OCI-M2 (cell line): ENCODE measurements at regions not wholly inside any gene's neighbourhood (a gene's known extent, or its start where the extent isn't known, plus 50 kb on each side); places are given as distances from the start of the nearest gene placed in this dataset.
"Not testable (repeated sequence)": the region's sequence is repeated elsewhere in the genome, so short reads cannot be mapped to it uniquely, and the experiment has no call there.

ENCODE experiments used
- DNase-seq: peaks from one replicate; lab custom pipeline; 2025; ENCODE audit not compliant: unreplicated experiment; lab: John Stamatoyannopoulos, UW

DNA sequence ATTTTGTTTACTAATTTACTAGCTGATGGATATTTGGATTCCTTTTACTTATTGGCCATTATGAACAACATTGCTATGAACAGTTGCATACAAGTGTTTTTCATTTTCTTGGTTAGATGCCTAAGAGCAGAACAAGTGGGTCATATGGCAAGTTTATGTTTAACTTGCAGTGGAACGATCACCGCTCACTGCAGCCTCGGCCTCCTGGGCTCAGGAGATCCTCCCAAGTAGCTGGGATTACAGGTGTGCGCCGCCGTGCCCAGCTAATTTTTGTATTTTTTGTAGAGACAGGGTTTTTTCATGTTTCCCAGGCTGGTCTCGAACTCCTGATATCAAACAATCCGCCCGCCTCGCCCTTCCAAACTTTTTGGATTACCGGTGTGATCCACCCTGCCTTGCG lies 820.5 kb upstream of the TMPRSS15 start:
- DNase-seq = no peak

DNA sequence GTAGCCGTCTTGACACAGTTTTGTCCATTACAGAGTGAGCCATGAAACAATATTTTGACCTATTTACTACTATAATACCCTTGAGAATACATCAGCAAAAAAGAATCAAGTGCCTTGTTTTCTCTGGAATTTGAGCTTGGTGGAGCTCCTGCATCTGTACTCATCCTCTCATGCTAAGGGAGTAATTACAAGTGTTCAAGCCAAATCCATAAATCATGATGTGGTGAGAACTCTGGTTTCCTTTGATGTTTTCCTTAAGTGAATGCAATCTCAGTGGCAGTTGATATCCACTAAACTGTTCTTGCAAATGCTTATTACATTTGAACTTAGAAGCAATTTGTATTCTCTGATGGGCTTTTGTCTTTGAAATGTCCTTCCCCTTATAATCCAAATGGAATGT lies 824.6 kb upstream of the TMPRSS15 start:
- DNase-seq = no peak

- DNase-seq = not testable (repeated sequence)
Measured at GRCh38 chr21:19233841-19234240, 830.3 kb upstream of the TMPRSS15 start.

GRCh38 chr21:19236209-19236608 lies 832.6 kb upstream of the TMPRSS15 start:
- no peak for DNase-seq

- DNase-seq = no peak
Measured at GRCh38 chr21:19237608-19238007, 834.0 kb upstream of the TMPRSS15 start.

DNA sequence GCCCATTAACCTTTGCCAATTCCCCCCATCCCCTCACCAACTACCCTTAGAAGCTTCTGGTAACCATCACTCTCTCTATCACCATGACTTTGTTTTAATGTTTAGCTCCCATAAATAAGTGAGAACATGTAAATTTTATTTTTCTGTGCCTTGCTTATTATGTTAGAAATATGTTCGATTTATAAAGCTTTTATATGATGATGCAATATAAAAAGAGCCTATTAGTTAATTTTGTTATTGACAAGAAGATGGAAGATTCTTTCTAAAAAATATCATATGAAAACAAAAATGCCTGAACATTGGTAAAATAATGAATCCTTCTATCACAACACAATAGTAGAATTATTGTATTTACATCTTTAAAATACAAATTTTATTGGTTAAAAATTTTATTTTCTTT lies 836.1 kb upstream of the TMPRSS15 start:
- no peak for DNase-seq

DNA sequence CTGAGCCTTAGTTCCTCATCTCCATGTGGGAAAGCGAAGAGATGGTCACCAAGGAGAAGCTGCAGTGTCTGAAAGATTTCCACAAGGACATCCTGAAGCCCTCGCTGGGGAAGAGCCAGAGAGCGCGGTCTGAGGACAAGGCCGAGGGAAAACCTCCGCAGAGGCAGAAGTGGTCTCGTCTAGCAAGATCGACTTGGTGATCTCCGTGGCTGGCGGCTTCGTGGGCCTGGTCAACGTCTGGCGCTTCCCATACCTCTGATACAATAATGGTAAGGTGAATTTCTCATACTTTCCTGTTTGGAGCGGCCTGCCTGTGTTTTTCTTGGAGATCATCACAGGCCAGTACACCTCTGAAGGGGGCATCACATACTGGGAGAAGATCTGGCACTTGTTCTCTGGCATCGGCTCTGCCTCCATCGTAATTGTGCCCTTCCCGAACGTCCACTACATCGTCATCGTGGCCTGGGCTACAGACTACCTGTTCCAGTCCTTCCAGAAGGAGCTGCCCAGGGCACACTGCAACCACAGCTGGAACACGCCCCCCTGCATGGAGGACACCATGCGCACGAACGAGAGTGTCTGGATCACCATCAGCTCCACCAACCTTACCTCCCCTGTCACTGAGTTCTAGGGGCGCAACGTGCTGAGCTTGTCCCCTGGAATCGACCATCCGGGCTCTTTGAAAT lies 841.1 kb upstream of the TMPRSS15 start:
- no peak for DNase-seq

- DNase-seq = no peak
Measured at GRCh38 chr21:19245188-19245580, 841.6 kb upstream of the TMPRSS15 start.

DNA sequence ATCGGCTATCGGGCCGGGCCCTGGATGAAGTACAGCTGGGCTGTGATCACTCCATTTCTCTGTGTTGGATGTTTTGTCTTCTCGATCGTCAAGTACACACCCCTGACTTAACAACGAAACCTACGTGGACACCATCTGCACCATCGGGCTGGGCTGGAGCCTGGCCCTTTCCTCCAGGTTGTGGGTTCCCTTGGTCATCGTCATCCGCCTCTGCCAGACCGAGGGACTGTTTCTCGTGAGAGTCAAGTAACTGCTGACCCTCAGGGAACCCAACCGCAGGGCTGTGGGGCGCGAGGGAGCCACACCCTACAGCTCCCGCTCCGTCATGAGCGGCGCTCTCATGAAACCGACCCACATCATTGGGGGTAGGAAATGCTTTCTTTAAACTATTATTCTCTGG lies 842.4 kb upstream of the TMPRSS15 start:
- DNase-seq = no peak

GRCh38 chr21:19256934-19257660 lies 853.5 kb upstream of the TMPRSS15 start:
- no peak for DNase-seq

GRCh38 chr21:19261731-19262376 lies 858.3 kb upstream of the TMPRSS15 start:
- DNase-seq = no peak

DNA sequence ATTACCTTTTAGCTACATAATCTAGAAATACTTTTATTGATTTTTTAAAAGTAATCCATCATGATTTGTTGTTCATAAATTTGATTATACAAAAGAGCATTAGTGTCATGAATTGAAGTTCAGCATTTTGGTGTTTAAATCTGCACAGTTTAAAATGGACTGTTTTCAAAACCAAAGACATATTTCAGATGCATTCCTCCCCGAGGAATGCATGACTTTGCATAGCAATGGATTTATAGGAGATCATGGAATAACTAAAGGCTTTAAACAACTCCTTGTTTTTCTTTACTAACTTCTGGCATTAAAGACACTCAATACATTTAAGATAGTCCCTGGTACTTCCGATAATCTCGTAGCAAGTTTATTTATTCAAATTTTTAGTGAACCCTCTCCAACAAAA lies 863.1 kb upstream of the TMPRSS15 start:
- no peak for DNase-seq

DNA sequence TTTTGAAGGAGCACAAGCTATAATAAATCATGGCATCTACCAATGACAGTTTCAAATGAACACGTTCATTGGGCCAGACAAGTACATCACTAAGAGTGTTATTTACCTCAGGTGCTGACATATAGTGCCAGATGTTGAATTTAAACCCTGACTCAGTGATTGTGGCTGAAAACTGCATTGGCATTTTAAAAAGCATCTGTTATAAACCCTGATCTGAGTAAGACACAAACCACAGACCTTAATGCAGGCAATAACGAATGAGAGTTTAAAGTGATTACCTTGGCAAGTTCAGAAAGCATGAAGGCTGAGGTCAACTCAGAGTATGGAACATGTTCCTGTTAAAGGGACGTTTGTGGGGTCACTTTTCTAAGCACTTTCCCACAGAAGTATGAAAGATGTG lies 865.1 kb upstream of the TMPRSS15 start:
- DNase-seq = no peak

DNA sequence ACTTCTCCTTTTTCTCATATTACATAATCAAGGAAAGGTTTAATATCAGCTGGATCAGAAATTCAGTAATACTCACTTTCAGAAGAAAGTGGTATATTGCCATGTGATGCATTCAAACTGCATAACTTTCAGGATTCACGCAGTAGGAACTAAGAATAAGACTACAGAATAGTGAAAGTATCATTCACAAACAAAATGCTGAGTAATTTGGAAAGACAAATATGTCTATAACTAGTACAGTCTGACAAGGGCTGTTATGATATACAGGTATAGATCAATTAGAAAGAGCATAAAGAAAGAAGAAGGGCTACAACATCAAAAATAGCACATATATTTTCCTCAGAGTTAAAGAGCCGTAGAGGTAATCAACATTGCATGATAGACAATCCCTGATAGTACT lies 871.5 kb upstream of the TMPRSS15 start:
- DNase-seq = no peak

DNA sequence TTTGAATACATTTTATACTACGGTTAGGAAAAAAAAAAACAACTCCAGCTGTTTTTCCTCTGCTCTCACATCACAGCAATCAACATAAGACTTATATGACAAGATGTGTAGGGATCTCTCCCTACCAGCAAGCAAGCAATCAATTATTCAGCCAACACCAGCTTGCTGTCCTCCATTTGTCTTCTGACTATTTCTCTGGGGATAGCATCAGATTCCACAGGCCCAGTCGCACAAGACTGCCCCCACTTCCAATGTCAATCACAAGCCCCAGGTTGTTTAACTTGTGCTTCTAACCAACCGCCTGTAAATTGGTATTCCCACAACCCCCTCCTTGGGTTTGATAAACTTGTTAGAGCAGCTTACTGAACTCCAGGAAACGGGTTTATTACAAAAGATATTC lies 873.1 kb upstream of the TMPRSS15 start:
- DNase-seq = no peak

DNA sequence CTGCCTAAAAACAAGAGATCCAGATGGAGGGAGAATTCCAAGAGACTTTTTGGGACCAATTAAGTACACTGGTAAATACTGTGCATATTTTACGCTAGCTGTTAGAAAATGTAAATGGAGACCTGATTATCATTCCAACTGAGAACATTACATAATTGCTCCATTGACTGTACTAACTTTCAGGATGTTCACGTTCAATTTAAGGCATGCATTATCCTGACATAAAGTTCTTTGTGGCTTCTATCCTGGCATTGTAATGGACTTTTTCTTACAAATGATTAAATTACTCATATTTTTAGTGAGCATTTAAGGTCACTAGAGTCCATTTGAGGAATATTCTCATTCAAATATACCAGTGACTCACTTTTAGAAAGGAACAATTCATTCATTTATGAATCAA lies 883.3 kb upstream of the TMPRSS15 start:
- no peak for DNase-seq

GRCh38 chr21:19290328-19290727 lies 886.7 kb upstream of the TMPRSS15 start:
- DNase-seq = no peak

GRCh38 chr21:19320291-19320690 lies 916.7 kb upstream of the TMPRSS15 start:
- no peak for DNase-seq

- DNase-seq = no peak
Measured at GRCh38 chr21:19321688-19322087, 918.1 kb upstream of the TMPRSS15 start.

- DNase-seq = no peak
Measured at GRCh38 chr21:19322360-19322759, 918.8 kb upstream of the TMPRSS15 start.

DNA sequence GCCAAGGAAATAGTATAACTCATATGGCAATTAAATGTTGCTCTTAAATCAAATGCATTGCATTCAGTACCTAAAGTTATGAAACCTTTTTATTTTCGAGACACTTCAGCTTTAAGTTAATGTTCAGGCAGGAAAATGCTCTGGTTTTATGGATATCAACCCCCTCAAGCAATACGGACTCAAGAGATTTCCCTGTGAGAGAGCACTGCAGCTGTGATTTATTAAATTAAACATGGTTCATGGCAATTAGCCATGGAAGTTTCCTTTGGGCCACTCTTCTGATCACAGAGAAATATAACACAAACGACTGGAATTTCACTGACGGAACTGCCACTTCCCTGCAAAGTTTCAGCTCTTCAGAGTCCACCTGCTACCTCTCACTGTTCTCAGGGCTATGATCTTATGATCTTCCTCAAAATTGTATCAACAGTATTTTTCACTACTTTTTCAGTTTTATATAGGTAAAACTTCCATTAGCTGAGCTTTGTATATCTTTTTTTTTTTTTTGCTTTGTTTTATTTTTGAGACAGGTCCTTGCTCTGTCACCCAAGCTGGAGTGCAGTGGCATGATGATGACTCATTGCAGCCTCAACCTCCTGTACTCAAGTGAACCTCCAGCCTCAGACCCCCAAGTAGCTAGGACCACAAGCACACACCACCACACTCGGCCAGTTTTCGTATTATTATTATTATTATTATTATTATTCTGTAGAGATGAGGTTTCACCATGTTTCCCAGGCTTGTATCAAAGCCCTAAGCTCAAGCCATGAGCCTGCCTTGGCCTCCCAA lies 923.1 kb upstream of the TMPRSS15 start:
- no peak for DNase-seq

DNA sequence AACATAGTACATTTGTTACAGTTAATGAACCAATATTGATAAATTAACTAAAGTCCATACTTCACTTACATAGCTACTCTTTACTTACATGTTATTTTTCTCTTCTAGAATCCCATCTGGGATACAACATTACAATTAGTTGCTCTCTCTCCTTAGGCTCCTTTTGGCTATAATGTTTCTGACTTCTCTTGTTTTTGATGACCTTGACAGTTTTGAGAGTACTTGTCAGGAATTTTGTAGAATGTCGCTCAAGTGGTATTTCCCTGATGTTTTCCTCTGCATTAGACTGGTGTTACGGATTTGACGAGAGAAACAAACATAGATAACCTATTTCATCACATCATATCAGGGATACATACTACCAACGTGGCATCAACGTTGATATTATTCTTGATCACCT lies 925.4 kb upstream of the TMPRSS15 start:
- DNase-seq = no peak
